ENCODE measurements at regions not wholly inside any gene's neighbourhood (a gene's known extent, or its start where the extent isn't known, plus 50 kb on each side); places are given as distances from the start of the nearest gene placed in this dataset.

DNA sequence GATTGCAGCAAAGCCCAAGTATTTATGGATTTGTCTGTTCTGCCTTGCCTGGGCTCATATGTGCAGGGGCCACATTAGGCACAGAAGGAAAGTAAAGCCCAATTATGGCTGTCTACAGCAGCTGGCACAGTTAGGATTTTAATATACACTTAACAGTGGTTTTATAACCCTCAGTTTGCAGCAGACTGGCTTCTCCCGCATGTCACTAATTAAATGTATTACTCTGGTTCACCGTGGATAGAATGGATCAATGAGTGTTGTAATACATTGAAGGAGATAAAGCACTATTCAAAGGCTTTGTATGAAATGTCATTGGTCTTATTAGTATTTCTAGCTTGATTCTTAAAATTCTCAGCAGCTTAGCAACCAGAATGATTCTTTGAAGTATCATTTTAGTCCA, 320.2 kb downstream of the KCNS3 start:
- no peak overlapping the region for H3K4me3 ChIP-seq
- H3K27ac ChIP-seq, result no peak overlapping the region
- intact Hi-C loops (cut with DNase I; ENCODE audit: low total_unique reads), result loop anchor here (5.0 kb wide), 1 partner anchor 1479 kb away; no protein-coding TSS in a partner anchor
- TF ChIP-seq, protein P1, sequence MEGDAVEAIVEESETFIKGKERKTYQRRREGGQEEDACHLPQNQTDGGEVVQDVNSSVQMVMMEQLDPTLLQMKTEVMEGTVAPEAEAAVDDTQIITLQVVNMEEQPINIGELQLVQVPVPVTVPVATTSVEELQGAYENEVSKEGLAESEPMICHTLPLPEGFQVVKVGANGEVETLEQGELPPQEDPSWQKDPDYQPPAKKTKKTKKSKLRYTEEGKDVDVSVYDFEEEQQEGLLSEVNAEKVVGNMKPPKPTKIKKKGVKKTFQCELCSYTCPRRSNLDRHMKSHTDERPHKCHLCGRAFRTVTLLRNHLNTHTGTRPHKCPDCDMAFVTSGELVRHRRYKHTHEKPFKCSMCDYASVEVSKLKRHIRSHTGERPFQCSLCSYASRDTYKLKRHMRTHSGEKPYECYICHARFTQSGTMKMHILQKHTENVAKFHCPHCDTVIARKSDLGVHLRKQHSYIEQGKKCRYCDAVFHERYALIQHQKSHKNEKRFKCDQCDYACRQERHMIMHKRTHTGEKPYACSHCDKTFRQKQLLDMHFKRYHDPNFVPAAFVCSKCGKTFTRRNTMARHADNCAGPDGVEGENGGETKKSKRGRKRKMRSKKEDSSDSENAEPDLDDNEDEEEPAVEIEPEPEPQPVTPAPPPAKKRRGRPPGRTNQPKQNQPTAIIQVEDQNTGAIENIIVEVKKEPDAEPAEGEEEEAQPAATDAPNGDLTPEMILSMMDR (IDR thresholded peaks at IDR 0.05), result no peak
- TF ChIP-seq POLR2A (IDR thresholded peaks at IDR 0.05) (no peak), POLR2AphosphoS5 (IDR thresholded peaks at IDR 0.05) (no peak)
- H3K36me3 ChIP-seq, result no peaks in the 10 kb centered on the region
- H3K9me3 ChIP-seq, result no peaks in the 10 kb centered on the region
- H3K4me1 ChIP-seq, result no peaks in the 10 kb centered on the region
- DNase-seq (ENCODE audit: low spot score in 2 of 2), result no peak
- no peaks in the 10 kb centered on the region for H3K27me3 ChIP-seq

DNA sequence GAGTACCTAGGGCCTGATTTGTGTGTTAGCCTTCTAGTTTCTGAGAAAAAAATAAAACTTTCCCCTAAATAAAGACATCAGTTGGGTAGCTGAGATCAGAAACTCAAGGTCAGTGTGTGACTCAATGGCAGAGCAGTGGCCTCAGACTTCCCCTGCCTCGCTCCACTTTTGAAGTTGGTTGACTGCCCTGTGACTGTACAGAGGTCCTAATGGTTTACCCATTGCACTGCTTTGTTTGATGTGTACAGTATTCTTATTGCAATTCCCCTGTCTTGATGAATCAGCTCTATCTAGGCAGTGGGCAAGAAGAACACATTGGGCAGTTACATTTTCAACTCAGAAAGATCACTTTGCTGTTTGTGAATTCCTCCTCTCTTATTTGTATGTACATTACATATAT, 315.7 kb downstream of the KCNS3 start:
- Histone ChIP-seq H3K4me3 (no peak overlapping the region), H3K36me3 (no peaks in the 10 kb centered on the region), H3K9me3 (no peaks in the 10 kb centered on the region), H3K4me1 (no peaks in the 10 kb centered on the region), H3K27me3 (no peaks in the 10 kb centered on the region), H3K27ac (no peak overlapping the region)
- intact Hi-C loops (cut with DNase I; ENCODE audit: low total_unique reads), result no loop called here
- TF ChIP-seq, protein P1 (IDR thresholded peaks at IDR 0.05), result no peak
- TF ChIP-seq POLR2AphosphoS5 (IDR thresholded peaks at IDR 0.05) (no peak), POLR2A (IDR thresholded peaks at IDR 0.05) (no peak)
- DNase-seq (ENCODE audit: low spot score in 2 of 2), result no peak

DNA sequence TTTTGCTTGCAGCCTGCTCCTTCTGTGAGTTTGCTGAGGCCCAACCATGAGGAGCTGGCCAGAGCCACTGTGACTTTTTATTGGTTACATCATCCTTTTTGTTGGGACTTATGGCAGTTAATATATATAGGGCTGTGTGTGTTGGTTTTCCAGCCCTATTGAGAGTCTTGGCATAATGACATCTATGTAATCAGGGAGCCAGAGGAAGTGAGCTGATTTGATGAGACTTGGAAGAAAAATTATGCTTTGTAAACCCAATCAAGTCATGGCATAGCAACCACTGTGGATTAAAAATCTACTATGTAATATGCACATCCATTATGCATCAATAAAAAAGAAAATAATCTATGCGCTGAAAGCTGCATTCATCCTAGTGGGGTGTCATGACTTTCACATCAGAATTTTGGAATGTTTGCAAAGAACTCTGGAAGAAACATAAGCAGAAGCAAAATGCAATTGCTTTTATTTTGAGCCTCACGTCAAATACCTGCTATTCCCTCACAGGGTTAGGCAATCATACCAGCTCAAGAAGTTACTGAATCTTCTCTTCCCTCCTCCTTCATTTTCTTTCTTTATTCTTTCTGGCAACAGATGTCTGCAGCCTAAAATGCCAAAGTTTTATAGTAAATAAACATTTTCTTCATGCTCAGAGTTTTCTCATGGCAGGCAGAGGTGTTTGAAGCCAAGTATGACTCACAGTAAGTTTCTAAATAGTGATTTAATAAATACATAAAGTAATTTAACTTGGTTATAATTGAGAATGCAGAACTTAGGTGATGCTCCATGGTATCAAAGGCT, 308.5 kb downstream of the KCNS3 start:
- no peaks in the 10 kb centered on the region for H3K27me3 ChIP-seq
- H3K4me1 ChIP-seq, result no peaks in the 10 kb centered on the region
- no peaks in the 10 kb centered on the region for H3K36me3 ChIP-seq
- H3K27ac ChIP-seq, result no peak overlapping the region
- no peak overlapping the region for H3K4me3 ChIP-seq
- intact Hi-C loops (cut with DNase I; ENCODE audit: low total_unique reads), result no loop called here
- no peaks in the 10 kb centered on the region for H3K9me3 ChIP-seq
- DNase-seq (ENCODE audit: low spot score in 2 of 2), result no peak
- no peak for TF ChIP-seq POLR2A (IDR thresholded peaks at IDR 0.05)
- TF ChIP-seq, protein P1 (IDR thresholded peaks at IDR 0.05), result no peak
- no peak for TF ChIP-seq POLR2AphosphoS5 (IDR thresholded peaks at IDR 0.05)

DNA sequence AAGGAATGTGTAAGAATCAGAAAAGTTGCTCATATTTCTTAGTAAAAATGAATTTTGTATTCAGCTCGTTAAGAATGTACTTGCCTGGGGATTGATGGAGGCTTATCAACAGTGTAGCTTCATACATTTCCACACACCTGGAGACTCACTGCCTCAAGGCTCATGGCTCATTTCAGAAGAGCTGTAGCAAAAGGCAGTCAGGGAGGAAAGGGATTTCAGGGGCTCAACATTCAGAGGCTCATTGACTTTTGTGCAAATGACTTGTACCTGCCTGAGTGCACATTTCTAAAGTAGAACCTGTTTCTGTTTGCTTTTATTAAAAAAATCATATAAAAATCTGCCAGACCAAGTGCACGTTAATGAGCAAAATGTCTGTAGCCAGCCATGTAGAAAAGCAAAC, 304.4 kb downstream of the KCNS3 start:
- H3K9me3 ChIP-seq, result no peaks in the 10 kb centered on the region
- H3K36me3 ChIP-seq, result no peaks in the 10 kb centered on the region
- TF ChIP-seq POLR2AphosphoS5 (IDR thresholded peaks at IDR 0.05), result no peak
- TF ChIP-seq POLR2A (IDR thresholded peaks at IDR 0.05), result no peak
- TF ChIP-seq, protein P1 (IDR thresholded peaks at IDR 0.05), result no peak
- no peaks in the 10 kb centered on the region for H3K4me1 ChIP-seq
- H3K4me3 ChIP-seq, result no peak overlapping the region
- DNase-seq (ENCODE audit: low spot score in 2 of 2), result no peak
- intact Hi-C loops (cut with DNase I; ENCODE audit: low total_unique reads), result no loop called here
- H3K27ac ChIP-seq, result no peak overlapping the region
- H3K27me3 ChIP-seq, result no peaks in the 10 kb centered on the region

DNA sequence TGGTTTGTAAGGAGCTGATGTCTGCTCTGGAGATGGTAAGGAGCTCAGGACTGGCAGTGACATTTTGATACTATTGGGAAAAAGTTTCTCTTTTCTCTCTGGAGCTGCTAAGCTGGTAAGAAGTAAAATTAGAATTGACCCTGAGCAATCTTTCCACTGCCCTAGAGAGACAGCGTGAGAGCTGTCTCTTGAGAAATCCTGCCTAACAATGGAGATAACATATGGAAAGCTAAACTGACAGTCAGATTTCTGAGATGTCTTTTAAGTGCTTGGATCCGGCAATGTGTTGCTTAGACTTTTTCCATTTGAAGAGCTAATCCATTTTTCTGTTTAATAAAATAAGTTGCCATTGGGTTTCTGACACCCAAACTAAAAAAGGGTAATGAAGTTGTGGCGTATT, 302.4 kb downstream of the KCNS3 start:
- intact Hi-C loops (cut with DNase I; ENCODE audit: low total_unique reads), result no loop called here
- TF ChIP-seq, protein P1 (IDR thresholded peaks at IDR 0.05), result no peak
- TF ChIP-seq POLR2AphosphoS5 (IDR thresholded peaks at IDR 0.05), result no peak
- TF ChIP-seq POLR2A (IDR thresholded peaks at IDR 0.05), result no peak

More for the DNA sequence above, 302.4 kb downstream of the KCNS3 start:
- Histone ChIP-seq H3K36me3 (no peaks in the 10 kb centered on the region), H3K27ac (no peak overlapping the region), H3K4me3 (no peak overlapping the region), H3K4me1 (no peaks in the 10 kb centered on the region), H3K27me3 (no peaks in the 10 kb centered on the region), H3K9me3 (no peaks in the 10 kb centered on the region)
- DNase-seq (ENCODE audit: low spot score in 2 of 2), result no peak

Measured in breast epithelium (tissue), 4 donors.